ENCODE measurements at regions not wholly inside any gene's neighbourhood (a gene's known extent, or its start where the extent isn't known, plus 50 kb on each side); places are given as distances from the start of the nearest gene placed in this dataset.

DNA sequence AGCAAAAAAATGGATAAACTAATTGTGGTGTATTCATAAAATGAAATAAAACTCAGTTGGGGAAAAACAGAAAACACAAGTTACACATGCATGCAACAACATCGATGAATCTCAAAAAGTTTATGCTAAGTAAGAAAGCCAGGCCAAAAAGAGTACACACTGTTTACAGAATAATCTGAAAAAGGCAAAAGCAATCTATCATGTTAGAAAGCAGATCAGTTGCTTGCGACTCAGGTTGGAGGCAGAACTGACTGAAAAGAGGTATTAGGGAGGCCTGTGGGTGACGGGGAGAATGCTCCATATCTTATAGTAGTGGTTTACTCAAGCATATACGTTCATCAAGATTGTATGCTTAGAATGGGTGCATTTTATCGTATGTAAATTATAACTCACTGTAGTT lies 119.2 kb downstream of the ARRDC3 start:
- Histone ChIP-seq H3K9me3 (no peaks in the 10 kb centered on the region), H3K4me3 (no peak overlapping the region), H3K4me1 (peaks cover 0 to 4% of the 10 kb centered on the region in 2 donors), H3K27me3 (no peaks in the 10 kb centered on the region), H3K27ac (no peak overlapping the region), H3K36me3 (no peaks in the 10 kb centered on the region)
- no peak for TF ChIP-seq CTCF (IDR thresholded peaks at IDR 0.05)
- intact Hi-C loops (cut with DNase I), result no loop called here
- DNase-seq (ENCODE audit: low spot score in 2 of 2), result no peak

- no peaks in the 10 kb centered on the region for H3K4me1 ChIP-seq
- H3K9me3 ChIP-seq, result no peaks in the 10 kb centered on the region
- H3K27ac ChIP-seq, result no peak overlapping the region
- DNase-seq (ENCODE audit: low spot score in 2 of 2), result no peak
- no peaks in the 10 kb centered on the region for H3K27me3 ChIP-seq
- no peak overlapping the region for H3K4me3 ChIP-seq
- intact Hi-C loops (cut with DNase I), result no loop called here
- H3K36me3 ChIP-seq, result no peaks in the 10 kb centered on the region
- no peak for TF ChIP-seq CTCF (IDR thresholded peaks at IDR 0.05)
Observed at GRCh38 chr5:91257301-91257700, 125.8 kb downstream of the ARRDC3 start.

GRCh38 chr5:91256142-91256524 lies 127.0 kb downstream of the ARRDC3 start:
- H3K27ac ChIP-seq, result no peak overlapping the region
- H3K4me3 ChIP-seq, result no peak overlapping the region
- no peaks in the 10 kb centered on the region for H3K36me3 ChIP-seq
- H3K9me3 ChIP-seq, result no peaks in the 10 kb centered on the region
- TF ChIP-seq CTCF (IDR thresholded peaks at IDR 0.05), result no peak
- no peak for DNase-seq (ENCODE audit: low spot score in 2 of 2)
- no peaks in the 10 kb centered on the region for H3K27me3 ChIP-seq
- intact Hi-C loops (cut with DNase I), result no loop called here
- no peaks in the 10 kb centered on the region for H3K4me1 ChIP-seq

DNA sequence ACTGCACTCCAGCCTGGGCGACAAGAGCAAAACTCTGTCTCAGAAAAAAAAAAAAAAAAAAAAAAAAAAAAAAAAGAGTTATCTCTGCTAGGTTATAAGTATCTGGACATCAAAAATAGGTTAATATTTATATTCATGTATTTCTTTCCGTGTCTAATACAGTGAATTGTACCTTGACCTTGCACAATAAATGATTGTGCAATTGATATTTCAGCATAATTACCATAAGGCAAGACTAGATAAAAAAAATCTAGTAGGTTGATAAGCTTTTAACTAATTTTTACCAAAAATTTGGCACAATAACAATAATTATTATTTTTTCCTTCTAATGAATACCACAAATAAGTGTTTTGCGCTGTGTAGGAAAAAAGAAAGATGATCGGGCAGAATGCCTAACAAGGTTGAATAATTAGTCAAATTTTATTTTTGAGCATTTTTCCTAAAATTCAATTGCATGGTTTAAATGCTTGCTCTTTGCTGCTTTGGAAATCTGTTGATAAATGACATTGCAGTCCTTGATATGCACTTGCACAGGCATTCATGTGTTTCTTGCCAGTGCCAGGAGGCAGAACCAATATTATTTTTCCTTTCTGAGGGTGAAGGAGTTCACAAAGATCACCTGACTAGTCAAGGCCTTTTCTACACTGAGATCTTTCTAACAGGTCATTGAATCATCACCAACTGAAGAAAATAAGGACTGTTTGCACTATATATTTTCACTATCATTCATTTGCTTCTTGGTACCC lies 127.5 kb downstream of the ARRDC3 start:
- H3K9me3 ChIP-seq, result peaks cover 0 to 3% of the 10 kb centered on the region in 2 donors
- no peak overlapping the region for H3K27ac ChIP-seq
- H3K4me1 ChIP-seq, result no peaks in the 10 kb centered on the region
- no peak overlapping the region for H3K4me3 ChIP-seq
- no peak for TF ChIP-seq CTCF (IDR thresholded peaks at IDR 0.05)
- DNase-seq (ENCODE audit: low spot score in 2 of 2), result no peak
- H3K36me3 ChIP-seq, result no peaks in the 10 kb centered on the region
- no peaks in the 10 kb centered on the region for H3K27me3 ChIP-seq
- intact Hi-C loops (cut with DNase I), result no loop called here

- Histone ChIP-seq H3K27me3 (no peaks in the 10 kb centered on the region), H3K4me3 (no peak overlapping the region), H3K27ac (no peak overlapping the region), H3K36me3 (no peaks in the 10 kb centered on the region), H3K4me1 (no peaks in the 10 kb centered on the region), H3K9me3 (peaks cover 0 to 12% of the 10 kb centered on the region in 2 donors)
- intact Hi-C loops (cut with DNase I), result no loop called here
- no peak for TF ChIP-seq CTCF (IDR thresholded peaks at IDR 0.05)
- DNase-seq (ENCODE audit: low spot score in 2 of 2), result no peak
Observed at GRCh38 chr5:91252916-91253315, 130.2 kb downstream of the ARRDC3 start.

- intact Hi-C loops (cut with DNase I), result no loop called here
- peaks cover 0 to 17% of the 10 kb centered on the region in 2 donors for H3K9me3 ChIP-seq
- H3K27me3 ChIP-seq, result no peaks in the 10 kb centered on the region
- TF ChIP-seq CTCF (IDR thresholded peaks at IDR 0.05), result no peak
- H3K27ac ChIP-seq, result no peak overlapping the region
- no peak for DNase-seq (ENCODE audit: low spot score in 2 of 2)
- no peaks in the 10 kb centered on the region for H3K36me3 ChIP-seq
- no peaks in the 10 kb centered on the region for H3K4me1 ChIP-seq
- H3K4me3 ChIP-seq, result no peak overlapping the region
Observed at GRCh38 chr5:91245871-91246270, 137.2 kb downstream of the ARRDC3 start.

All from ascending aorta (tissue), 2 donors.